ENCODE measurements at regions not wholly inside any gene's neighbourhood (a gene's known extent, or its start where the extent isn't known, plus 50 kb on each side); places are given as distances from the start of the nearest gene placed in this dataset.

DNA sequence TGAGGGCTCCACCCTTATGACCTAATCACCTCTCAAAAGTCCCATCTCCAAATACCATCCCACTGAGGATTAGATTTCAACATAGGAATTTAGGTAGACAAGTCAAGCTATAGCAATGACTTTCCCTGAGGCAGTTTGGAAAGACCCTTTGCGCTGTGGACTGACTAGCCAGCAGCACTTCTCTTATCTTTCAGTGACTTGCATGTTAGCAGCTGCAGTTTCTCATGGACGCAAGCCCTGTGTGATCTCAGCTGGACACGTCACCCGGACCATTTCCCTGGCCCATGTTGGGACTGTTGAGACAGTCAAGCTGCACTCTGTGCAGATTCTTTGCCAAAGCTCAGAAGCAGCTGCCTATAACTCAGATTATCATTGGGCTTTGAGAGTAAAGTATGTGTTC, 408.1 kb upstream of the USP24 start:
- in situ Hi-C loops (cut with HindIII; ENCODE audit: low sequenced_read_pairs) = no loop called here

DNA sequence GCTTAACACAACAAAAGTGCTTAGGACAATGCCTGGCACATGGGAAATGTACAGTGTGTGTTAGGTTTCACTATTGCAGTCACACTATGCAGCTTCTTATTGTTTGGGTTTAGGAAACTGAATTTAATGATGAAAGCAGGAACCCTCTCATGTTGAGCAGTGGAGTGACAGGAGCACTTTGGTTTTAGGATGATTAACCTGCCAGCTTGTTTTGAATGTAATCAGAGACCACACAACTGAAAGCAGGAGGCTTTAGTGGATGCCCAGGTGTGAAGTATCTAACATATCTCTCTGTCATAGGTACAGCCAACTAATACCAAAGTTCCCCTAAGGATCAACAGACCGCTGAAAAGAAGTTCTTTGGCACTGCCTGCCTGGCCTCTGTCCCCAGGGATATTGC, 406.9 kb upstream of the USP24 start:
- in situ Hi-C loops (cut with HindIII; ENCODE audit: low sequenced_read_pairs) = no loop called here

DNA sequence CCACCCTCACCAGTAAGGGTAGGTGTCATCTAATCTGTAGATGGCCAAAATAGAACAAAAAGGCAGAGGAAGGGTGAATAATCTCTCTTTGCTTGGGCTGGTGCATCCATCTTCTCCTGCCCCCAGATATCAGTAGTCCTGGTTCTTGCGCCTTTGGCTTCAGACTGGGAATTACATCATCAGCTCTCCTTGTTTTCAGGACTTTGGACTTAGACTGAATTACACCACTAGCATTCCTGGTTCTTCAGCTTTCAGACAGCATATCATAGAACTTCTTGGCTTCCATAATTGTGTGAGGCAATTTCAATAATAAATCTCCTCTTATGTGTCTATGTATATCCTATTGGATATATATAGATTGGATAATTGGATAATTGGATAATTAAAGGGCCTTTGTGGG, 403.0 kb upstream of the USP24 start:
- in situ Hi-C loops (cut with HindIII; ENCODE audit: low sequenced_read_pairs) = no loop called here

DNA sequence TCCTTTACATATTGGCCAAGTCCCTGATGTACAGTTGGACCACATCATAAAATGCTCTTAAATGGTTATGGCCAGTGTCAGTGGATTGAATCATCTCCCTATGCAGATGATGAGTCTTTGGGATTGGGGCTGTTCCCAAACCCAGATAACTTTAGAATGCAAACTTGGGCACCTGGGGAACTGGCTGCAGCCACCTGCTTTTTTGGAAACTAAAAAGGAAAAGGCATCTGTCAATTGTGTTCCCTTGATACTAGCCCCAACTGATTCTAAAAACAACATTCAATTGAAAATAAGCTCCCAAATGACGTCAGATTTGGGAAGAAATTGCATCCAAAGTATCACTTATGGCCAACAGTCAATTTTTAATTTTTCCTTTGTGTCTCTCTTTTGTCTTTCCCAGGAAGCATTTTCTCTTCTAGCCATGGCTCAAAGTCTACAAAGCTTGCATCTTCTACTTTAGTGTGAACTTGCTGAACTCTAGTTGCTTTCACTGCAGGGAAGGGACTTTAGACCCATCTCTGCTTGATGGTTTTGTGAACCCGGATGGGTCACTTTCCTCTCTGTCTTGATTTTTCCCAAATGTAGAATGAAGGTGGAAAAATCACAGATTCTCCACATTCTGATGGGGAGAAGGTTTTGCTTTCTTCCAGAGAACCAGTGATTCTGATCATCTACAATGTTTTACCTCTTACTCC, 402.3 kb upstream of the USP24 start:
- in situ Hi-C loops (cut with HindIII; ENCODE audit: low sequenced_read_pairs) = no loop called here

DNA sequence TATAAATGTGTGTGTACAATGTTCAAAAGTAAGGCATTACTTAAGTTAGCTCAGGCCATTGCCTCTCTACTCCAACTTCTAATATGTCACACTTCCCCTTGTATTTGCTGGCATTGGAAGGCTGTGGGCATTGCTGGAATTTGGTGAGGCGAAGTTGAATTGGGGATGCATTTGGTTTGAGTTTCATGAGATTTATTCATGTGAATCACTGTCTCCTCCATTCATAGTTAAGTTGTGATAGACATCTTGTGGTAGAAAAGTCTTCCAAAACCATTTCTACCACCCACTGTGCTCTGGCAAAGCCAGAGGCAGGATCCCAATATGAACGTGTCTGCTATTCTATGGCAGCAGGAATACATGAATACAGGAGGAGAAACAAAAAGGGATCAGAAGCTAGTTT, 397.8 kb upstream of the USP24 start:
- in situ Hi-C loops (cut with HindIII; ENCODE audit: low sequenced_read_pairs) = no loop called here

DNA sequence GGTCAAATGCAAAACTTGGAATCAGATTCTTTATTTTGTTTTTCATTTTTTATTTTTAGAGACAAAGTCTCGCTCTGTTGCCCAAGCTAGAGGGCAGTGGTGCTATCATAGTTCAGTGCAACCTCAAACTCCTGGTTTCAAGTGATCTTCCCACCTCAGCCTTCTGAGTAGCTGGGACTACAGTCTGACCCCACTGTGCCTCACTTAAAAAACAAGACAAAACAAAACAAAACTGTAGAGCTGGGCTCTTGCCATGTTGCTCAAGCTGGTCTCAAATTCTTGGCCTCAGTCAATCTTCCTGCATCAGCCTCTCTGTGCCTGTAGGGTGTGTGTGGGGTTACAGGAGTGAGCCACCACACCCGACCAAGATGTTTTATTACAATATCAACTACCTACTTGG, 396.0 kb upstream of the USP24 start:
- in situ Hi-C loops (cut with HindIII; ENCODE audit: low sequenced_read_pairs) = no loop called here

DNA sequence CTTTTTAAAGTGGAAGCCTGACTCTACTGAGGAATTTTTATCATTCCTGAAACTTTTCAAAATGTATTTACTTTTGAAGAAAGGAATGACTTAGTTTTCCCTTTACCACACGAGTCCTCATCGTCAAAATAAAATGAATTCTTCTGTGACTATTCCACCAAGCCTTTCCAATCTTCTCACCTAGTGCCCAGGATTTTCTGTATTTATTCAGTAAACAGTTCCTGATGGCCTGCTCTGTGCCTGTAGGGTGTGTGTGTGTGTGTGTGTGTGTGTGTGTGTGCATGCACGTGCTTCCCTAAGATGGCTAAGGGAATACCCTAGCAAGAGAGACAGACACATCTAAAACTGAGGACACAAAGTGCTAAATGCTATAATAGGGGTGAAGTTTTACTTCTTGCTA, 395.0 kb upstream of the USP24 start:
- in situ Hi-C loops (cut with HindIII; ENCODE audit: low sequenced_read_pairs) = no loop called here

DNA sequence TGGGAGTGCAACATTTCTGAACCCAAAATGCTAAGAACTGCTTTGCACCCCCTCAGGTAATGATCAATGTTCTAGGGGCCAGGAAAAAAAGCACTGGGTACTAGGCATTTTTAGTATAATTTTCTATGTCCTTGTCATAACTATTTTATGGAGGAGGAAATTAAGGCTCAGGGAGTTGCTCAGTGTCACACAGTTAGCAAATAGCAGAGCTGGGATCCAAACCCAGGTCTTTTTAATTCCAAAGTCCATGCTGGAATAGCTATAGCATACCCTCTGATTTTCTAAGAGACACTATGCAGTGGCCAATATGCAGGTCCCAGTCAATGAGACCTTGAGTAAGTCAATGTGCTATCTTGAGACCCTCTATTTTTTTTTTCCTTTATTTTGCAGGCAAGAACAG, 394.5 kb upstream of the USP24 start:
- in situ Hi-C loops (cut with HindIII; ENCODE audit: low sequenced_read_pairs) = no loop called here

DNA sequence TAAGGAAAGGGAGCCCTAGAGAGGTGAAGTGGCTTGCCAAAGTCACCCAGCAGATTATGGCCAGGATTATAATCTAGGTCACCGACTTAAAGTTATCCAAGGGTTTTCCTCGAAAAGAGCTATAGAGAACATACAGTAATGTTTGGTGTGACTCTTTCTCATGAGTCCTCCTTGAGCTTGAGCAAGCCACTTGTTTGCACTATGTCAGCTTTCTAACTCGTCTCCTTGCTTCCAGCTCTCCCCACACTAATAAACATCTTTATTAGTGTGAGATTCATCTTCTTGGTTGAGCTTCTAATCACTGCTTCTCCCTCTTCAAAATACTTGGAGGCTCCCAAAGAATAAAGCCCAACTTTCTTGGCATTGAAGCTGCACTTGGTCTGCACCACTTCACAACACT, 390.0 kb upstream of the USP24 start:
- in situ Hi-C loops (cut with HindIII; ENCODE audit: low sequenced_read_pairs) = no loop called here

DNA sequence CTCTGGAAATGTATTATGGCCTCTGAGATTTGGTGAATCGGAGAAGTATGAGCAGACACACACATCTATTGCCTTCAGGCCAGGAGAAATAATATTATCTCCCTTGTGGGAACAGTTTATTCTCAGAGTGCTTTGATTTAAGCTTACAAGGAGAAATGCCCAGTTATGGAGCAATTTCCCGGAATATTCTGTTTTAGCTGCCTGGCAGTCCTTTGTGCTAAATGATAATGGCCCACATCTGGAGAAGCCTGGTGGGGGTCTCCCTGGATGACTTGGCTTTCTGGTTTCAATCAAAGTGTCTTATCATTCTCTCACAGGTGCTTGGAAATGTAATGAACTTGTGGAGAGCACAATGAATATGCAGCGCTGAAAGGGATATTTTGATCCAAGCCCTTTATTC, 389.6 kb upstream of the USP24 start:
- in situ Hi-C loops (cut with HindIII; ENCODE audit: low sequenced_read_pairs) = no loop called here

DNA sequence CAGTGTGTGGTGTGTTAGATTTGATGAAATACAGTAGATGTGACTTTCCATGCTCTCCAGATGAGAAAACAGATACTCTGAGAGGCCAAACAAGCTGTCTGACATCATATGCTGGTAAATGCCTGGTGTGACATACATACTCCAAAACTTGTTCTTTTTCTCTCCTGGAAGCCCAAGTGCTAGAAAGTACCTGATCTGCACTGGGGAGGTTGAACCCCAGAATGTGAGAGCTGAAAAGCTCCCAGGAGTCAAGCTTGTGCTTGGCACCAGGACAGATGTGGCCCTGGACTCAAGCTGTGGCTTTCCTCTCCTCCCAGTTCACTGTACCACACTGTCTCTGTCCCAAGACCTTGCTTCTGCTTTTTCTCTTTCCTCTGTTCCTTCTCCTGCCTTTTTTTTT, 389.0 kb upstream of the USP24 start:
- in situ Hi-C loops (cut with HindIII; ENCODE audit: low sequenced_read_pairs) = no loop called here

DNA sequence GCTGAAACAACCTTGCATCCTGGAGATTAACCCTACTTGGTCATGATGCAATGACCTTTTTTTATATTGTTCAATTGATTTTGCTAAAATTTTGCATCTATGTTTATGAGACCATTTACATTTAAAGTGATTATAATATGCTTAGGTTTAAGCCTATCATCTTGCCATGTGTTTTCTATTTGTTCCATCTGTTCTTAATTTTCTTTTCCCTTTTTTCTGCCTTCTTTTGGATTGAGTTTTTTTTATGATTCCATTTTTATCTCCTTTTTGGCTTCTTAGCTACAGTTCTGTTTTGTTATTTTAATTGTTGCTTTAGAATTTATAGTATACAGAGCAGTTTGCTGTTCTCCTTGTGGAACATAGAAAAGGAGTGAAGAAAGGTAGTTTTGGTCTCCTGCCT, 385.1 kb upstream of the USP24 start:
- in situ Hi-C loops (cut with HindIII; ENCODE audit: low sequenced_read_pairs) = no loop called here

DNA sequence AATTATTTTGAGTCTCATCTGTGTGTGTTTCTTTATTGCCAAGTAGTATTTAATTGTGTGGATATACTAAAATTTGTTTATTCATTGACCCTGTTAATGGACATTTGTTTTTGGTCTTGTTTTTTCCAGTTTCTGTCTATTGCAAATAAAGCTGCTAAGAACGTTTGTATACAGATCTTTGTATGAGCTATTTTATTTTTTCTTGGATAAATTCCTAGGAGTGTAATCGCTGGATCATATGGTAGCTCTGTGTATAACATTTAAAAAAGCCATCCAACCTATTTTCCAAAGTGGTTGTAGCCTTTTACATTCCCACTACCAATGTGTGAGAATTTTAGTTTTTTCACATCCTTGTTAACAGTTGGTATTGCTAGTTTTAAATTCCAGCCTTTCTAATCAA, 382.7 kb upstream of the USP24 start:
- in situ Hi-C loops (cut with HindIII; ENCODE audit: low sequenced_read_pairs) = no loop called here

DNA sequence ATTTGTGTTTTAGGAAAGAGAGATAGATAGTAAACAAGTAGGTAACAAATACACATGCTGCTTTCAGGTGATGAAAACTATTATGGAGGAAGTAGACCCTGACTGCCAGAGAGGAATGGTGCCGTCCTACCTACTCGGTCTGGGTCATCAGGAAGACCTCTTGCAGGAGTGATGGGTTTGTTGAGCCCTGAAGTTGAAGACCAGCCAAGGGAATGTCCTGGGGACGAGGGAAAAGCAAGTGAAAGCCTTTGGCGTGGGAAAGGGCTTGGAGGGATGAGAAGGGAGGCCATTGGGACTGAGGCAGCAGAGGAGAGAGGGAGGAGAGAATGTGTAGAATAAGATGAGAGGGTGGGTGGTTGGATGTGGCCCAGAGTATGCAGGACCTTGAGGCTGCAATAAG, 379.5 kb upstream of the USP24 start:
- in situ Hi-C loops (cut with HindIII; ENCODE audit: low sequenced_read_pairs) = no loop called here

DNA sequence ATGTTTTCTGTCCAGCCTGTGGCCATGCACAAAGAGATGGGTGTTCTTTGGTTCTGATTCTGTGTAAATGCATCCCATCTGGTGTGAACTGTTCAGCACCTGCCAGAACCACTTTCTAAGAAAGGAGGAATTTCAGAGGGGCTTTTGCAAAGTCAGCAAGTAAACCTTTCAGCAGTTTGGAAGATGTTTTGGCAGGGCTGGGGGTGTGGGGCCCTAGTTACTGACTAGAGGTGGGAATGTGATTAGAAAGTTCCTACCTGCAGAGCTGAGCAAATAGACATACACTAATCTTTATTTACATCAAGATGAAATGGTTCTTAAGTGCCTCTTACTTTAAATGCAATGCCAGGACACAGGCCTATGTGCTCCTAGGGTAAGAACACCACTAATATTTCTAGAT, 378.1 kb upstream of the USP24 start:
- in situ Hi-C loops (cut with HindIII; ENCODE audit: low sequenced_read_pairs) = no loop called here

DNA sequence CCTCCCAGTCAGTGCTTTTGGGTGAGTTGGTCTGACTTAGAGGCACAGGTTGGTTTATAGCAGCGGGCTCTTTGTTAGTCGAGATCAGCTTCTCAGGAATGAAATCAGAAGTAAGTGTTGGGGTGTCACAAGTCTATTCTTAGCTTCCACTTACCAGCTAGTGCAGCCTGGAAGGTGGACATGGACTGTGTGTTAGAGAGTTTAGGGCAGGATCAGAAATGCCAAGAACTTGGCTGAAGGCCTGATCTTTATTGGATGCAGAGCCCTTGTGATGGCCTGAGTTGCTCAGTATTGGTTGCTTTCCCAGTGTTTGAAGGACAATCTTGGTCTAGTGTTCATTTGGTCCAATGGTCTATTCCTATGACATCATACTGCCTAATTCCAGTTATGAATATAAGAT, 377.0 kb upstream of the USP24 start:
- in situ Hi-C loops (cut with HindIII; ENCODE audit: low sequenced_read_pairs) = no loop called here

DNA sequence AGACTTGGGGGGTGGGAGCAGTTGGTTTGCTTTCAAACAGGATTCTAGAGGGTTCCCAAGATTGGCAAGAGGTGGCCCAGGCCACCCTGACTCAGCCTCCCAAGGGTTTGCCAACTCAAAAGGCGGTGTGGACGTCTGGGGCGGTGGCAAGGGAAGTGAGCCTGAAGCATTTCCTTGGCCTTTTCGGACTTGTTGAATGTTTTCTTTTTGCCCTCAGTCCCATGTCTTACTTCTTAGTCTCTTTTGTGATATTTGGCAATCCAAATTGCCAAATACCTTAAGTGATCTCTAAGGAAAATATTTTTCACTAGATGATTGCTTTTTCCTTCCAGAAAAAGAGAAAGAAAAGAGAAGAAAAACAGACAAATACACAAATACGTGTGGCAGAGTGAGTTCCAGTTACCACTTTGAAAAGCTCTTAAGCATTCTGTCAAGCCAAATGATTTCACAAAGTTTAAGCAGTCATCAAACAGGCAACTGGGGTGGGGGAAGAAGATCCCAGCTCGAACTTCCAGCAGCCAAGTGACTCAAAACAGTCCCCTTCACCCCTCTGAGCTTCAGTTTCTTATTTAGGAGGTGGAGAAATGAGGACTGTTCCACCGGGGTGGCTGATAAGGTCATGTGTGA, 374.6 kb upstream of the USP24 start:
- in situ Hi-C loops (cut with HindIII; ENCODE audit: low sequenced_read_pairs) = no loop called here

DNA sequence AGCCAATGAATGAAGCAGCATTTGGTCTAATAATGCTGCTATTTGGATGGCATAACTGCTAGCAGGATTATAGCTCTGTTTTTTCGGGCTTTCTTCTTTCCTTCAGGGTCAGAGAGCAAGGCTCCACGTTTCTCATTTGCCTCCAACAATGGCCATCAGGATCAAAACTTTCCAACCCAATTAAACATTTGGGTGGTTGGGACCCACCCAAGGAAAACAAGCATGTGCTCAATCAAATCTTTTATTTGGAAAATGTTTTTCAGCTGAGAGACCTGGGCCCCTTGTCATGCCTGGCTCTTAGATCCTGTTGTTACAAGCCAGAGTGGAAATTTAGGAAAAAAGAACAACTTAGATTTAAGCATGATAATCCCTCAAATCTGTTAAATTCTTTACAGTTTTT, 373.1 kb upstream of the USP24 start:
- in situ Hi-C loops (cut with HindIII; ENCODE audit: low sequenced_read_pairs) = no loop called here

DNA sequence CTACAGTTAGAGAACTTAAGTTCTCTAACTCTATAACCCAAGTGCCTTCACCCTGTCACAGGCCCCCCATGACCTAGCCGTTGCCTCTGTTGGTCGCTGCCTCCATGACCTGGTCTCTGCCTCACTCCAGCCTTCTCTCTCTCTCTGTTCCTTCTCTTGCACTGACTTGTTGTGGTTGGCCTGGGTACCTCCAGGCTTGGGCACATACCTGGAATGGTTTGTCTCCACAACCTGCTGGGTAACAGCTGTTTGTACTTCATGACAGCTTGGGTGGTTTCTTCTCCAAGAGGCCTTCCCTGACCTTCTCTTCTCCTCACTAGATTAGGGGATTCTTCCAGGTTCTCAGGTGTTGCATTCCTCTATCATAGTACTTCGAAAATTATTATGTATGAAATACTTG, 371.6 kb upstream of the USP24 start:
- in situ Hi-C loops (cut with HindIII; ENCODE audit: low sequenced_read_pairs) = no loop called here

DNA sequence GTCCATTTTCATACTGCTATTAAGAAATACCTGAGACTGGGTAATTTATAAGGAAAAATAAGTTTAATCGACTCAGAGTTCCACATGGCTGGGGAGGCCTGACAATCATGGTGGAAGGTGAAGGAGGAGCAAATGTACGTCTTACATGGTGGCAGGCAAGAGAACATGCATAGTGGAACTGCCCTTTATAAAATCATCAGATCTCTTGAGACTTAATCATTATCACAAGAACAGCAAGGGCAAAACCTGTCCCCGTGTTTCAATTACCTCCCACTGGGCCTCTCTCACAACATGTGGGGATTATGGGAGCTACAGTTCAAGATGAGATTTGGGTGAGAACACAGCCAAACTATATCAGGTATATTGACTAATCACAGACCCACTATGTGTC, 370.2 kb upstream of the USP24 start:
- in situ Hi-C loops (cut with HindIII; ENCODE audit: low sequenced_read_pairs) = no loop called here

DNA sequence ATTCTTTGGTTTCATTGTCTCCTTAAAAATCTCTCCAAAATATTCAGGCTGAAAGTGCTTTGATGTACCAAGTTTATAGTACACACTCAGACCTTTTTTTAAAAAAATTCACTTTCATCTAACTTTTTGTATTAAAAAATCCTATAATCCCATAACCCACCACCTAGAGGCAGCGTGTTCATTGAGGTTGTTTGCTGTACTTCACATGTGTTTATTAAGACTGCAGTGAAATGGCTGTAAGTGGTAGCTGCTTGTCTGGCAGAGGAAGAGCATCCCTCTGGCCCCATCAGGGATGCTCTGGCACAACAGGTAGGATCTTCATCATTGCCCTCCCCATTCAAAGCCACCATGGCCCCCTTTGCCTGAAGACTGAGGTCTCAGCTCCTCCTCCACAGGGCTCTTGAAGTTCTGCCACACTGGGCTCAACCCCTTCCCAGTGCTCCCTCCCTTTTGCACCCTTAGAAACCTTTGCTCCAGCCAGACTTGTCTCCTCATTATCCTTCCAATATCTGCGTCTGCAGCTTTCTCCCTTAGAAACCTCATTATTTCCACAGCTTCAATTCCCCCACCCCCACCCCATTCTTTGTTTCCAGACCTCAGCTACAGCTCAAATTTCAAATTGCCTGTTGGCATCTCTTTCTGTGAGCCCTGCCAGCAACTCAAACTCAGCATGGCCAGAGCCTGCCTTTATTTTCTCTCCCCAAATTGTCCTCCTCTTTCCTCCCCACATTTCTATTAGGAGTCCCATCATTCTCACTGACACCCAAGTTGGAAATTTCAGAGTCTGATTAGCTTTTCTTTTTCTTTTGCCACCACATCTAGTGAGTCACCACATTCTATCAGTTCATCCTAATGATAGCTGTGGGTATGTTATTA, 369.6 kb upstream of the USP24 start:
- in situ Hi-C loops (cut with HindIII; ENCODE audit: low sequenced_read_pairs) = no loop called here

DNA sequence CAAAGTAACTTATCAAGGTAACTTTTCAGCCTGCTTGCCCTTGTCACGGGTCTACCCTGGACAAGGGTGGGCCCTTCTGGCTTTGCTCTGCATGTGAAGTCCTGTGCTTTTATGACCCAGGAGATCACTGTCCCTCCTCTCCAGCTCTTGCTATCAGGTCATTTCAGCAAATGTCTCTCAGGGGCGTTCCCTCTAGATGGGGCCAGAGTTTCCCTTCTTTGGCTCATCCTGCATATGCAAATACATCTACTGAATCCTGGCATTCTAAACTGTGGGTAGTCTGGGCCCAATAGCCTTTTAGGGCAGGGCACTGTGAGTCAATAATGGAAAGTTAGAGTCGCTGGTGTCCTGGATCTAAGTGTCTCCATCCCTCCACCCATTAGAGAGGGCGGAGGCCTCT, 366.9 kb upstream of the USP24 start:
- in situ Hi-C loops (cut with HindIII; ENCODE audit: low sequenced_read_pairs) = no loop called here

Measured in endothelial cell of hepatic sinusoid (primary cell).